ENCODE measurements at regions not wholly inside any gene's neighbourhood (a gene's known extent, or its start where the extent isn't known, plus 50 kb on each side); places are given as distances from the start of the nearest gene placed in this dataset.

DNA sequence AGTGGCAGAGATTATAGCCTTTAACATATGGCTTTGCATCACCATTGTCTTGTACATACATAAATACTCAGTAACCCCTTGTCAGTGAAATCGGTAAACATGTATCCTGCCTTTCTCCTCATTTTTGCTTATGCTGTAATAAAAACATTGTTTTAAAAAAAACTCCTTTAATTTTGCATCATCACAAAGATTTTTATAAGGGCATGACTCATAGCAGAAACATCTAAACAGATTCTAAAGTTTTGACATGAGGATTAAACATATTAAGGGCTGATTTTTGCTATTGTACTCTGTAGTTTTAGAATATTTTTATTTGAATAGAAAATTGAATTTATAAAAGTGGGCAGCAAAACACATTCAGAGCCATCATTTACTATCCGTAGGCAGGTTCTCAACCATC lies 275.9 kb downstream of the ZIC4 start:
- Histone ChIP-seq H3F3A (ENCODE audit: low read depth) (no peaks in the 10 kb centered on the region), H2AFZ (ENCODE audit: low read length) (no peak overlapping the region), H3K79me2 (ENCODE audit: insufficient read depth, low read length) (no peaks in the 10 kb centered on the region), H3K9me2 (replicated peaks; ENCODE audit: low read depth, low read length) (no peaks in the 10 kb centered on the region), H3K9ac (ENCODE audit: low read depth, low read length, poor library complexity, severe bottlenecking) (no peak overlapping the region), H3K4me2 (ENCODE audit: low read depth, low read length, poor library complexity, severe bottlenecking) (no peak overlapping the region), H4K20me1 (ENCODE audit: insufficient read depth, low read length, poor library complexity, severe bottlenecking) (no peaks in the 10 kb centered on the region), H3K36me3 (ENCODE audit: insufficient read depth, low read length) (no peaks in the 10 kb centered on the region), H3K9me3 (ENCODE audit: insufficient read depth, low read depth, low read length) (no peaks in the 10 kb centered on the region), H3K4me3 (ENCODE audit: low read length, poor library complexity, severe bottlenecking) (no peak overlapping the region), H3K27me3 (ENCODE audit: insufficient read depth, low read length, poor library complexity, severe bottlenecking) (no peaks in the 10 kb centered on the region), H3K4me1 (ENCODE audit: insufficient read depth, low read length, poor library complexity, severe bottlenecking) (no peaks in the 10 kb centered on the region)
- no peak for TF ChIP-seq EZH2phosphoT487 (IDR thresholded peaks at IDR 0.05; ENCODE audit: borderline replicate concordance)
- no peak for TF ChIP-seq CTCF (conservative IDR thresholded peaks at IDR 0.05; ENCODE audit: low read length)

DNA sequence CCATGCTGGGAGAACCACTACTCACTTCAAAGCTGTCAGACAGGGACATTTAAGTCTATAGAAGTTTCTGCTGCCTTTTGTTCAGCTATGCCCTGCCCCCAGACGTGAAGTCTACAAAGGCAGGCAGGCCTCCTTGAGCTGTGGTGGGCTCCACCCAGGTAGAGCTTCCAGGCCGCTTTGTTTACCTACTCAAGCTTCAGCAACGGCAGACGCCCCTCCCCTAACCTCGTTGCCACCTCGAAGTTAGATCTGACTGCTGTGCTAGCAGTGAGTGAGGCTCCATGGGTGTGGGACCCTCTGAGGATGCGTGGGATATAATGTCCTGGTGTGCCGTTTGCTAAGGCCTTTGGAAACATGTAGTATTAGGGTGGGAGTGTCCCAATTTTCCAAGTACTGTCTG lies 276.7 kb downstream of the ZIC4 start:
- Histone ChIP-seq H2AFZ (ENCODE audit: low read length) (no peak overlapping the region), H3K4me3 (ENCODE audit: low read length, poor library complexity, severe bottlenecking) (no peak overlapping the region)

DNA sequence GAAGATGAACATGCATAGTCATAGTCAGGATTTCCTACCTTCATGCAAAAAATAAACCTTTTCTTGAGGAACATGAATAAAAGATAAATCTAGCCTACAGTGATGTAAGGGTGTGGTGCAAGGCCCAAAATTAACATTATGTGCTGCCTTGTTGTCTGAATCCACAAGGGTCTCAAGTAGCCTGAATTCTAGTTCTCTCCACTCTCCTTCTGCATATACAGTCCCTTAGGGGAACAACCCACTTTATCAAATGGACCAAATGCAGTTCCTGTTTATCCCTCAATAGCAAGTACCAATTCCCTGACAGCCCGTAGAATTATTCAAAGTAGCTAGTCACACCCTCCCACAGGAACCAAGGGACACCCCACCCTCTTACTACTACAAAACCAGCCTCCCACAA lies 284.0 kb downstream of the ZIC4 start:
- H3K9me2 ChIP-seq (replicated peaks; ENCODE audit: low read depth, low read length), result no peaks in the 10 kb centered on the region
- TF ChIP-seq EZH2phosphoT487 (IDR thresholded peaks at IDR 0.05; ENCODE audit: borderline replicate concordance) (no peak), CTCF (conservative IDR thresholded peaks at IDR 0.05; ENCODE audit: low read length) (no peak)
- H2AFZ ChIP-seq (ENCODE audit: low read length), result no peak overlapping the region

More for the DNA sequence above, 276.7 kb downstream of the ZIC4 start:
- no peaks in the 10 kb centered on the region for H3K79me2 ChIP-seq (ENCODE audit: insufficient read depth, low read length)
- H3K9me3 ChIP-seq (ENCODE audit: insufficient read depth, low read depth, low read length), result no peaks in the 10 kb centered on the region
- H3K27me3 ChIP-seq (ENCODE audit: insufficient read depth, low read length, poor library complexity, severe bottlenecking), result no peaks in the 10 kb centered on the region
- no peaks in the 10 kb centered on the region for H3K4me1 ChIP-seq (ENCODE audit: insufficient read depth, low read length, poor library complexity, severe bottlenecking)
- H3K36me3 ChIP-seq (ENCODE audit: insufficient read depth, low read length), result no peaks in the 10 kb centered on the region
- no peak overlapping the region for H3K4me2 ChIP-seq (ENCODE audit: low read depth, low read length, poor library complexity, severe bottlenecking)
- H3F3A ChIP-seq (ENCODE audit: low read depth), result no peaks in the 10 kb centered on the region
- no peaks in the 10 kb centered on the region for H4K20me1 ChIP-seq (ENCODE audit: insufficient read depth, low read length, poor library complexity, severe bottlenecking)
- H3K9ac ChIP-seq (ENCODE audit: low read depth, low read length, poor library complexity, severe bottlenecking), result no peak overlapping the region
- TF ChIP-seq EZH2phosphoT487 (IDR thresholded peaks at IDR 0.05; ENCODE audit: borderline replicate concordance), result no peak
- H3K9me2 ChIP-seq (replicated peaks; ENCODE audit: low read depth, low read length), result no peaks in the 10 kb centered on the region

DNA sequence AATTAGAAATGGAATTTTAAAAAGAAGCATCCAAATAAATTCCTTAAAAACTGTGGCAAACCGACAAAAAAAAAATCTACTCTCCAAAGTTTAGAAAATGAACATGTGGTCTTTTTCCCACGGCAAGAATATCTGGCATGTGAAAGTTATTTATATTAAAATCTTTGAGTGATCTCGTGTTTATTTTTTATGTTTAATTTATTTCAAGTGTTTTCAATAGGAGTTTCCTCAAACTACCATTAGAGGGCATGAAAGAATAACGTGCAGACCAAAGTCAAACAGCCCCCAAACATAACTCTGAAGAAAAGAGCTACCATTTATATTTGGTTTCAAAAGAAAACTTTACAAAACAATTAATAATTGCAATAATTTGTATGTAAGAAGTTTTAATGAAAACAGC lies 286.4 kb downstream of the ZIC4 start:
- H3K79me2 ChIP-seq (ENCODE audit: insufficient read depth, low read length), result no peaks in the 10 kb centered on the region
- no peaks in the 10 kb centered on the region for H3K9me2 ChIP-seq (replicated peaks; ENCODE audit: low read depth, low read length)
- no peak overlapping the region for H3K9ac ChIP-seq (ENCODE audit: low read depth, low read length, poor library complexity, severe bottlenecking)
- H3K4me2 ChIP-seq (ENCODE audit: low read depth, low read length, poor library complexity, severe bottlenecking), result no peak overlapping the region
- H4K20me1 ChIP-seq (ENCODE audit: insufficient read depth, low read length, poor library complexity, severe bottlenecking), result no peaks in the 10 kb centered on the region
- TF ChIP-seq CTCF (conservative IDR thresholded peaks at IDR 0.05; ENCODE audit: low read length) (peak; percentile 65), EZH2phosphoT487 (IDR thresholded peaks at IDR 0.05; ENCODE audit: borderline replicate concordance) (no peak)
- no peak overlapping the region for H2AFZ ChIP-seq (ENCODE audit: low read length)
- H3K4me3 ChIP-seq (ENCODE audit: low read length, poor library complexity, severe bottlenecking), result no peak overlapping the region
- no peaks in the 10 kb centered on the region for H3K4me1 ChIP-seq (ENCODE audit: insufficient read depth, low read length, poor library complexity, severe bottlenecking)
- no peaks in the 10 kb centered on the region for H3K9me3 ChIP-seq (ENCODE audit: insufficient read depth, low read depth, low read length)
- no peaks in the 10 kb centered on the region for H3K27me3 ChIP-seq (ENCODE audit: insufficient read depth, low read length, poor library complexity, severe bottlenecking)
- H3F3A ChIP-seq (ENCODE audit: low read depth), result no peaks in the 10 kb centered on the region
- no peaks in the 10 kb centered on the region for H3K36me3 ChIP-seq (ENCODE audit: insufficient read depth, low read length)

More for the DNA sequence above, 284.0 kb downstream of the ZIC4 start:
- Histone ChIP-seq H4K20me1 (ENCODE audit: insufficient read depth, low read length, poor library complexity, severe bottlenecking) (no peaks in the 10 kb centered on the region), H3K9ac (ENCODE audit: low read depth, low read length, poor library complexity, severe bottlenecking) (no peak overlapping the region), H3F3A (ENCODE audit: low read depth) (no peaks in the 10 kb centered on the region), H3K9me3 (ENCODE audit: insufficient read depth, low read depth, low read length) (no peaks in the 10 kb centered on the region), H3K4me2 (ENCODE audit: low read depth, low read length, poor library complexity, severe bottlenecking) (no peak overlapping the region), H3K4me3 (ENCODE audit: low read length, poor library complexity, severe bottlenecking) (no peak overlapping the region), H3K36me3 (ENCODE audit: insufficient read depth, low read length) (no peaks in the 10 kb centered on the region), H3K4me1 (ENCODE audit: insufficient read depth, low read length, poor library complexity, severe bottlenecking) (no peaks in the 10 kb centered on the region), H3K27me3 (ENCODE audit: insufficient read depth, low read length, poor library complexity, severe bottlenecking) (no peaks in the 10 kb centered on the region), H3K79me2 (ENCODE audit: insufficient read depth, low read length) (no peaks in the 10 kb centered on the region)
